ENCODE measurements at regions not wholly inside any gene's neighbourhood (a gene's known extent, or its start where the extent isn't known, plus 50 kb on each side); places are given as distances from the start of the nearest gene placed in this dataset.

GRCh38 chr1:175804561-175804960 lies 61.2 kb upstream of the TNR start:
- no peaks in the 10 kb centered on the region for H3K9me3 ChIP-seq
- intact Hi-C loops (cut with DNase I; ENCODE audit: low total_unique reads) (no loop called here), in situ Hi-C loops (cut with MboI; ENCODE audit: low pct_ligation_motif_present in 1 of 4, low pct_unique_long_range_greater_than_20kb in 1 of 4, low sequenced_read_pairs in 3 of 4) (no loop called here)
- no peak overlapping the region for H3K4me3 ChIP-seq
- no peak overlapping the region for H3K27ac ChIP-seq
- WGBS, 2 donors (ENCODE audit: low coverage in 1 of 2), result 40 to 69% methylated on average over 1 to 3 of the region's 3 CpGs
- H3K27me3 ChIP-seq, result no peaks in the 10 kb centered on the region
- no peaks in the 10 kb centered on the region for H3K36me3 ChIP-seq
- no peak for DNase-seq
- TF ChIP-seq POLR2A (IDR thresholded peaks at IDR 0.05) (no peak), EP300 (IDR thresholded peaks at IDR 0.05; ENCODE audit: low read depth) (no peak), POLR2AphosphoS5 (IDR thresholded peaks at IDR 0.05) (no peak)
- TF ChIP-seq, protein P1, sequence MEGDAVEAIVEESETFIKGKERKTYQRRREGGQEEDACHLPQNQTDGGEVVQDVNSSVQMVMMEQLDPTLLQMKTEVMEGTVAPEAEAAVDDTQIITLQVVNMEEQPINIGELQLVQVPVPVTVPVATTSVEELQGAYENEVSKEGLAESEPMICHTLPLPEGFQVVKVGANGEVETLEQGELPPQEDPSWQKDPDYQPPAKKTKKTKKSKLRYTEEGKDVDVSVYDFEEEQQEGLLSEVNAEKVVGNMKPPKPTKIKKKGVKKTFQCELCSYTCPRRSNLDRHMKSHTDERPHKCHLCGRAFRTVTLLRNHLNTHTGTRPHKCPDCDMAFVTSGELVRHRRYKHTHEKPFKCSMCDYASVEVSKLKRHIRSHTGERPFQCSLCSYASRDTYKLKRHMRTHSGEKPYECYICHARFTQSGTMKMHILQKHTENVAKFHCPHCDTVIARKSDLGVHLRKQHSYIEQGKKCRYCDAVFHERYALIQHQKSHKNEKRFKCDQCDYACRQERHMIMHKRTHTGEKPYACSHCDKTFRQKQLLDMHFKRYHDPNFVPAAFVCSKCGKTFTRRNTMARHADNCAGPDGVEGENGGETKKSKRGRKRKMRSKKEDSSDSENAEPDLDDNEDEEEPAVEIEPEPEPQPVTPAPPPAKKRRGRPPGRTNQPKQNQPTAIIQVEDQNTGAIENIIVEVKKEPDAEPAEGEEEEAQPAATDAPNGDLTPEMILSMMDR (IDR thresholded peaks at IDR 0.05), result no peak
- no peaks in the 10 kb centered on the region for H3K4me1 ChIP-seq

DNA sequence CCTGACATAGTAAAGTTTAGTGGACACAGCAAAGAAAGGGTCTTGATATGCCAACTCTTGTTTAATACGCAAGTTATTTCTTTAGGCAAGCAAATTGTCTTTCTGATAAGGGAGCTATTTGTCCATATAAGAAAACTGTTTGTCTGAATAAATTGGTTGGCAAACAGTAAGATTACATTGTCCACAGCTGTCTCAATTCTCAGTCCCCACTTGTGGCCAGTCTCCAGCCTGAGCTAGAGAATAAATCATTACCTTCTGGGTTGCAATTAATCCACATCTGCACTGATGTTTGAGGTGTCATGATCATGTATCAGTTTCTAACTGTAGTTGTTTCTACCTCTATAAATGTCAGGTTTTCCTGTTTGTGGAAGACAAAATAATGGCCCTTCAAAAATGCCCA lies 60.0 kb upstream of the TNR start:
- in situ Hi-C loops (cut with MboI; ENCODE audit: low pct_ligation_motif_present in 1 of 4, low pct_unique_long_range_greater_than_20kb in 1 of 4, low sequenced_read_pairs in 3 of 4), result no loop called here

DNA sequence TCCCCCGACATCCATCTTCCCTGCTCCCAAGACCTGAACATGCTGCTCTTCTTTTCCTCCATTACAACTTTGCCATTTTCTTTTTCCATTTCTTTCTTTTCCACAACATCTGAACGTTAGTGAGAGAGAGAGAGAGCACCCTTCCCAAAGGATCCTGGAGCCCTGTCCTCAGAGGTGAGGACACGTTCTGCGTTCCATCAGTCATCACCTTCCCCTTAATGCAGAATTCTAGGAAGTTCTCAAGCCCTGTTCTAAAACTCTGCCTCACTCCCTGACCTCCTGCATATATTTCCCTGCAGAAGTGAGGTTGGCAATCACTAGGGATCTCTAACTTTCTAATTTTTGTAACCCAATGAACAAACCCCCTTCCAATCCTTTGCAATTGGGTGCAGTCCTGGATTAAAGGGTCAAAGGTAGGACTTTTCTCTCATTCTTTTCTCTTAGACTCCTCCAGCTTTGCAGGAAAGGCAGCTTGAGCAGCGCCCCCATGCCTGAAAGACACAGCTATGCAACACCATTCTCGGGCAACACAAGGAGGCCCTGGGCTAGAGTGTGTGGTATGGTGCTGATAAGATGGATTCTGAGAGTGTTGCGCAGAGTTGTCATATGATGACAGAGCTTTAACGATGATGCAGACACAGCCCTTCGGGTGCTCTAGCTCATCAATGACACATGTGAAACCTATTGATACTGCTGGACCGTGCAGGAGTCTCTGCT lies 59.2 kb upstream of the TNR start:
- 73 to 84% methylated on average over 3 to 10 of the region's 10 CpGs for WGBS, 2 donors (ENCODE audit: low coverage in 1 of 2)
- Histone ChIP-seq H3K4me3 (no peak overlapping the region), H3K9me3 (no peaks in the 10 kb centered on the region), H3K27me3 (no peaks in the 10 kb centered on the region), H3K36me3 (no peaks in the 10 kb centered on the region), H3K4me1 (no peaks in the 10 kb centered on the region), H3K27ac (no peak overlapping the region)
- DNase-seq, result no peak
- TF ChIP-seq EP300 (IDR thresholded peaks at IDR 0.05; ENCODE audit: low read depth) (no peak), POLR2A (IDR thresholded peaks at IDR 0.05) (no peak), POLR2AphosphoS5 (IDR thresholded peaks at IDR 0.05) (no peak)
- TF ChIP-seq, protein P1 (IDR thresholded peaks at IDR 0.05), result no peak
- intact Hi-C loops (cut with DNase I; ENCODE audit: low total_unique reads) (no loop called here), in situ Hi-C loops (cut with MboI; ENCODE audit: low pct_ligation_motif_present in 1 of 4, low pct_unique_long_range_greater_than_20kb in 1 of 4, low sequenced_read_pairs in 3 of 4) (no loop called here)

More for the DNA sequence above, 60.0 kb upstream of the TNR start:
- no peaks in the 10 kb centered on the region for H3K4me1 ChIP-seq
- WGBS, 2 donors (ENCODE audit: low coverage in 1 of 2), result 74% methylated on average over 1 of the region's 1 CpG; no CpG with 5 or more reads in 1 of the 2 donors
- no peak overlapping the region for H3K27ac ChIP-seq
- H3K27me3 ChIP-seq, result no peaks in the 10 kb centered on the region
- TF ChIP-seq EP300 (IDR thresholded peaks at IDR 0.05; ENCODE audit: low read depth) (no peak), POLR2AphosphoS5 (IDR thresholded peaks at IDR 0.05) (no peak), POLR2A (IDR thresholded peaks at IDR 0.05) (no peak)
- TF ChIP-seq, protein P1 (IDR thresholded peaks at IDR 0.05), result no peak
- no peak for DNase-seq
- H3K4me3 ChIP-seq, result no peak overlapping the region
- H3K36me3 ChIP-seq, result no peaks in the 10 kb centered on the region
- no peaks in the 10 kb centered on the region for H3K9me3 ChIP-seq
- intact Hi-C loops (cut with DNase I; ENCODE audit: low total_unique reads), result no loop called here

DNA sequence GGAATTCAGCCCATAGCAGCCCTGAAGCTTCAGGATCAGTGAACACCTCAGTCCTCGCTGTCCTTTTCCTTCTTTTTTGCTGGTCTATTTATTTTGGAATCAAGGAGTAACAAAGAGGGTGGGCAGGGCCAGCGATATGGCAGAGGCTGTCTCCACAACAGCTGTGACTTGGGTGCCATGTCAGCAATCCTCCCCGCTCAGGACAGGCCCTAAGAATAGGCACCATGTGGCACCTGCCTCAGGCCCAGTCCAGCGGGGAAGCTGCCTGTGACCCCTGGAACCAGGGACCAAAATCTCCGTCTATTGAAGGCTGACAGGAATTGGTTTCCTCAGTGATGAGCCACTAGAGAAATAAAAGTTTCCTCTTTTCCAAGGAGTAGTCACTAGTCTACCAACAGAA lies 58.6 kb upstream of the TNR start:
- 75 to 100% methylated on average over 1 to 5 of the region's 5 CpGs for WGBS, 2 donors (ENCODE audit: low coverage in 1 of 2)
- H3K4me3 ChIP-seq, result no peak overlapping the region
- DNase-seq, result no peak
- H3K36me3 ChIP-seq, result no peaks in the 10 kb centered on the region
- H3K9me3 ChIP-seq, result no peaks in the 10 kb centered on the region
- in situ Hi-C loops (cut with MboI; ENCODE audit: low pct_ligation_motif_present in 1 of 4, low pct_unique_long_range_greater_than_20kb in 1 of 4, low sequenced_read_pairs in 3 of 4) (no loop called here), intact Hi-C loops (cut with DNase I; ENCODE audit: low total_unique reads) (no loop called here)
- H3K27ac ChIP-seq, result no peak overlapping the region
- no peak for TF ChIP-seq EP300 (IDR thresholded peaks at IDR 0.05; ENCODE audit: low read depth)
- TF ChIP-seq POLR2AphosphoS5 (IDR thresholded peaks at IDR 0.05), result no peak
- no peak for TF ChIP-seq POLR2A (IDR thresholded peaks at IDR 0.05)
- TF ChIP-seq, protein P1 (IDR thresholded peaks at IDR 0.05), result no peak
- H3K4me1 ChIP-seq, result no peaks in the 10 kb centered on the region
- no peaks in the 10 kb centered on the region for H3K27me3 ChIP-seq
